ENCODE measurements at regions not wholly inside any gene's neighbourhood (a gene's known extent, or its start where the extent isn't known, plus 50 kb on each side); places are given as distances from the start of the nearest gene placed in this dataset.

- no peak for DNase-seq
Observed at GRCh38 chr21:19256934-19257660, 853.5 kb upstream of the TMPRSS15 start.

DNA sequence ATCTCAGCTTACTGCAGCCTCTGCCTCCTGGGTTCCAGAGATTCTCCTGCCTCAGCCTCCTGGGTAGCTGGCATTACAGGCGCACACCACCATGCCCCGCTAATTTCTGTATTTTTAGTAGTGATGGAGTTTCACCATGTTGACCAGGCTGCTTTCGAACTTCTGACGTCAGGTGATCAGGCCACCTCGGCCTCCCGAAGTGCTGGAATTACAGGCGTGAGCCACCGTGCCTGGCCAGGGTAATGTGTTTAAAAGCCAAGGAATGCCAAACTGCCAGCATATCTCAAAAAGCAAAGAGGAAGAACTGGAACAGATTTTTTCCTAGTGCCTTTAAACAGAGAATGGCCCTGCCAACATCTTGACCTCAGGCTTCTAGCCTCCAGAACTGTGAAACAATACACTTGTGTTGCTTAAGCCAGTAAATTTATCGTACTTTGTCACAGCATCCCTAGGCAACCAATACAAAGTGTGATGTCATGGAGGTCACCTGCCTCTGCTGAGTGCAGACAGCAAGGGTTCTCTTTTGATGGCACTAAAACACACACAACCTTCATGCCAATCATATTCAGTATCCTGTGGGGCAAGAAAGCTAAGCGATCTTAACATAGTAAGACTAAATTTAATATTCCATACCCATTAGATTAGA, 858.3 kb upstream of the TMPRSS15 start:
- DNase-seq, result no peak

DNA sequence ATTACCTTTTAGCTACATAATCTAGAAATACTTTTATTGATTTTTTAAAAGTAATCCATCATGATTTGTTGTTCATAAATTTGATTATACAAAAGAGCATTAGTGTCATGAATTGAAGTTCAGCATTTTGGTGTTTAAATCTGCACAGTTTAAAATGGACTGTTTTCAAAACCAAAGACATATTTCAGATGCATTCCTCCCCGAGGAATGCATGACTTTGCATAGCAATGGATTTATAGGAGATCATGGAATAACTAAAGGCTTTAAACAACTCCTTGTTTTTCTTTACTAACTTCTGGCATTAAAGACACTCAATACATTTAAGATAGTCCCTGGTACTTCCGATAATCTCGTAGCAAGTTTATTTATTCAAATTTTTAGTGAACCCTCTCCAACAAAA, 863.1 kb upstream of the TMPRSS15 start:
- DNase-seq, result no peak

DNA sequence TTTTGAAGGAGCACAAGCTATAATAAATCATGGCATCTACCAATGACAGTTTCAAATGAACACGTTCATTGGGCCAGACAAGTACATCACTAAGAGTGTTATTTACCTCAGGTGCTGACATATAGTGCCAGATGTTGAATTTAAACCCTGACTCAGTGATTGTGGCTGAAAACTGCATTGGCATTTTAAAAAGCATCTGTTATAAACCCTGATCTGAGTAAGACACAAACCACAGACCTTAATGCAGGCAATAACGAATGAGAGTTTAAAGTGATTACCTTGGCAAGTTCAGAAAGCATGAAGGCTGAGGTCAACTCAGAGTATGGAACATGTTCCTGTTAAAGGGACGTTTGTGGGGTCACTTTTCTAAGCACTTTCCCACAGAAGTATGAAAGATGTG, 865.1 kb upstream of the TMPRSS15 start:
- no peak for DNase-seq

DNA sequence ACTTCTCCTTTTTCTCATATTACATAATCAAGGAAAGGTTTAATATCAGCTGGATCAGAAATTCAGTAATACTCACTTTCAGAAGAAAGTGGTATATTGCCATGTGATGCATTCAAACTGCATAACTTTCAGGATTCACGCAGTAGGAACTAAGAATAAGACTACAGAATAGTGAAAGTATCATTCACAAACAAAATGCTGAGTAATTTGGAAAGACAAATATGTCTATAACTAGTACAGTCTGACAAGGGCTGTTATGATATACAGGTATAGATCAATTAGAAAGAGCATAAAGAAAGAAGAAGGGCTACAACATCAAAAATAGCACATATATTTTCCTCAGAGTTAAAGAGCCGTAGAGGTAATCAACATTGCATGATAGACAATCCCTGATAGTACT, 871.5 kb upstream of the TMPRSS15 start:
- DNase-seq, result no peak

- DNase-seq, result no peak
Observed at GRCh38 chr21:19276665-19277064, 873.1 kb upstream of the TMPRSS15 start.

DNA sequence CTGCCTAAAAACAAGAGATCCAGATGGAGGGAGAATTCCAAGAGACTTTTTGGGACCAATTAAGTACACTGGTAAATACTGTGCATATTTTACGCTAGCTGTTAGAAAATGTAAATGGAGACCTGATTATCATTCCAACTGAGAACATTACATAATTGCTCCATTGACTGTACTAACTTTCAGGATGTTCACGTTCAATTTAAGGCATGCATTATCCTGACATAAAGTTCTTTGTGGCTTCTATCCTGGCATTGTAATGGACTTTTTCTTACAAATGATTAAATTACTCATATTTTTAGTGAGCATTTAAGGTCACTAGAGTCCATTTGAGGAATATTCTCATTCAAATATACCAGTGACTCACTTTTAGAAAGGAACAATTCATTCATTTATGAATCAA, 883.3 kb upstream of the TMPRSS15 start:
- no peak for DNase-seq

GRCh38 chr21:19290328-19290727, 886.7 kb upstream of the TMPRSS15 start:
- no peak for DNase-seq

DNA sequence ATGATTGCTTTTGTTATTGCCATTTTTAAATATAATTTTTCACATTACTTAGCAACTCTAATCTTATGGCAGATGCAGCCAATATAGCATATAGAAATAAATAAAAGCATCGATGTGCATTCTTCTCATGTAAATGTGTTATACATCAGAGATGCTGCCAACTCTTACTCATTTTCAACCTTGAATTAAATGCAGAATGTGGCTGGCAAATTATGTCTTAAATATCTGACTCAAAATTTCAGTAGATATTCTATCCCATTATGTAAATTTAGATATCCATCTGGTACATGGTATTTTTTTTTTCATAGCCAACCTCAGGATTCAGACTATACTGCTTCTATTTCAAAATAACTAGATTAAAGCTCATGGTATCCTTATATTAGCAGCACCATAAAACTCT, 916.7 kb upstream of the TMPRSS15 start:
- DNase-seq, result no peak

- DNase-seq, result no peak
Observed at GRCh38 chr21:19321688-19322087, 918.1 kb upstream of the TMPRSS15 start.

GRCh38 chr21:19322360-19322759, 918.8 kb upstream of the TMPRSS15 start:
- DNase-seq, result no peak

- no peak for DNase-seq
Observed at GRCh38 chr21:19326531-19327319, 923.1 kb upstream of the TMPRSS15 start.

- no peak for DNase-seq
Observed at GRCh38 chr21:19328954-19329353, 925.4 kb upstream of the TMPRSS15 start.

DNA sequence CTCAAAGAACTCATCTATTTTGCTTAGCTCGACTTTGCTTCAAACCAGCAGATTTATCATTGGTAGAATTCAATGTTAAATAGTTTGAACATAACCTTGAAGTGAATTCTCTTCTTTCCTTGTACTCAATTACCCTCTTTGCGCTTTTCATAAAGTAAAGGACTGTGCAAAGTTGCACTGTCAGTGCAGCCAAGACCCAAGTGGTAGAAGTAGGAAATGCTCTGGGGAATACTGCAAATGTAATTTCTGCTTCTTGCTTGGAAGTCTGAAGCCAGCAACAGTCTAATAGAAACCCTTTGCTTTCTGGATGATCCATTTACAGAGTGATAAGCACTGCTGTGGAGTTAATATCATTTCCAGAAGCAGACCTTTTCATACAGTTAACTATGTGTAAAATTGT, 936.7 kb upstream of the TMPRSS15 start:
- DNase-seq, result no peak

DNA sequence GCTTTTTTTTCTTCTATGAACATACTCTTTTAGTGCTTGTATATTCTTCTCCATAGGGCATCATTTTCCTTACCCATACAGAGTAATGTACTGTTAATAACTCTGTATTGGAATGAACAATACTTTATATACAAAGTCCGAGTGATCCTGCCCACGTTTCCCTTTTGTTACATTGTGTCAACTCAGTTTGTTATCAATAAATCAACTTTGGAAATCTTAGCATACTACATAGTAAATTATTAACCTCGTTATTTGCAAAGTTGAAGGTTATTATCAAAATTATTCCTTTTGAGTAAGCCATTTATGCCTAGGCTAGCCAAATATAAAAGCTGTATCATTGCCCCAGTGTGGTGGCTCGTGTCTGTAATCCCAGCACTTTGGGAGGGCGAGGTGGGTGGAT, 937.4 kb upstream of the TMPRSS15 start:
- DNase-seq, result no peak

- no peak for DNase-seq
Observed at GRCh38 chr21:19343711-19344110, 940.1 kb upstream of the TMPRSS15 start.

GRCh38 chr21:19350286-19350685, 946.7 kb upstream of the TMPRSS15 start:
- DNase-seq, result no peak

DNA sequence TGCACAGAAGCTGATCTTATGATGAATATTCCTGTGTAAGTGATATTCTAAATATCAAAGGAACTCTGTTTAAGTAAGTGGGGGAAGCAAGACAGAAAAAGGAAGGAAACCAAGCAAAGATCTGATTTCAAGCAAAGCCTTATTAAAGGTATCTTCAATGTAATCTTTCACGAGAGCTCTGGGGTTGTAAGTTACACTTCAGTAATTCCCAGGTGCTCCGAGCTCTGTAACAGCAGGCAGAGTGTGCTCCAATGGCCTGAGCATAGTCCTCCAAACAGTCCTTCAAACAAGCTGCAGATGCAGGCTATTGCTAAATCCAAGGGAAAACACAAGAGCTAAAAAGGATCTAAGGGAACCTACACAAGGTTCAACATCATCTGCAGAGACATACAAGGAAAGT, 949.7 kb upstream of the TMPRSS15 start:
- no peak for DNase-seq

DNA sequence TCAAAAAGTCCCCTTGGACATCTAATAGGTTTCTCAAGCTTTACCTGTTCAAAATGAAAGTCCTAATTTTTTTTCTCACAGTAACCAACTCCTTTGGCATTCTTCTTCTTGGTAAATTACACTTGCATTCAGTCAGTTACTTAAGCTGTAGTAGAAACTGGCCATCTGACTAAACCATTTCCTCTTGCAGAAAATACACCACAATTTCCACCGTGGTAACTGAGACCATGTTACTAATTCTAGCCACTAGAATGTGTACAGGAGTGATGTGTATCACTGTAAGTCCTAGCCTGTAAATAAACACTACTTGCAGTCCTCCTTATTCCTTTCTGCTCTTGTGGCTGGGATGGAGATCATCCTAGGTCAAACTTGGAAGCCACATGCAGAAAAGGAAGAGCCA, 965.4 kb upstream of the TMPRSS15 start:
- DNase-seq, result peak; percentile 10

GRCh38 chr21:19392390-19392789, 988.8 kb upstream of the TMPRSS15 start:
- no peak for DNase-seq

- DNase-seq, result no peak
Observed at GRCh38 chr21:19400223-19400770, 996.7 kb upstream of the TMPRSS15 start.

DNA sequence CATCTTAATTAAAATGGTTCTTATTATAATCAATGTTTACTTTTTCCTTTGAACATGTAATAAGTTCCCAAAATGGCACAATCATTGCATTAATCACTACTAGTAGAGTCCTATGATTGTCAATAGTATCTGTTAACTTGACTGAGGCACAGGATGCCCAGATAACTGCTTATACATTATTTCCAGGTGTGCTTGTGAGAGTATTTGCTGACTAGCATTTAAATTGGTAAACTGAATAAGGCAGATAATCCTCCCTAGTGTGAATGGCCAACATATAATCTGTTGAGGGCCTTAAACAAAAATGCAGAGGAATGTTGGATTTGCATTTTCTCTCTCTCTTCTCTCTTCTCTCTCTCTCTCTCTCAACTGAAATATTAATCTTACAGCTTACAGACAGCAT, 999.3 kb upstream of the TMPRSS15 start:
- no peak for DNase-seq

DNA sequence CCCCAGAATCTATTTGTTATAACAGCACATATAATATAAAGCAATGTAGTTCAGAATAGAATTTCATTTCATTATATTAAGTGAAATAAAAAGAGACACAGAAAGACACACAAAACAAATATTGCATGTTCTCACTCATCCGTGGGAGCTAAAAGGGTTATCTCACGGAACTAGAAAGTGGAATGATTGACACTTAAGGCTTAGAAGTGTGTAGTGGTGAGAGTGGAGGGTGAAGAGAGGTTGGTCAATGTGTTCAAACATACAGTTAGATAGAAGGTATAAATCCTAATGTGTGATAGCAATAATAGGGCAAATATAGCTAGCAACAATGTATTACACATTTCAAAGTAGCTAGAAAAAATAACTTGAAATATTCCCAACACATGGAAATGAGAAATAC, 1001.7 kb upstream of the TMPRSS15 start:
- no peak for DNase-seq

DNA sequence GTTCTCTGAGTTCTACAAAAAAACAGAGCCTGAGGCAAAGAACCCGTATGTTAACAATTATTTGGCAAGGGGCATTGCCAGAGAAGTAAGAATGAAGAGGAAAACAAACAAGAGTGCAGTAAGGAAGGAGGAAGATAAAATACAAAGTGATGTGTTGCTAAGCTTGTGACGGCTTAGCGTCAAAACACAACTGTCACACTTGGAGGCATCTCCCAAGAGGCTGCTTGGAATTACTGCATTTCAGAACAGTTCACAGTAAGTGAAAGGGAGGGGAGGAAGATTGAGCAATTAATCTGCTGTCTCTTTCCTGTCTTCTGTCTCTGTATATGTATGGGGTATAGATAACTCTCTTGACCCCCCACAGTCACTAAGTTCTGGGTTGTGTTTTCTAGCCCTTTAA, 1017.0 kb upstream of the TMPRSS15 start:
- DNase-seq, result no peak

Data from KG1 (cell line).